ENCODE measurements at regions not wholly inside any gene's neighbourhood (a gene's known extent, or its start where the extent isn't known, plus 50 kb on each side); places are given as distances from the start of the nearest gene placed in this dataset.

- CTCF ChIA-PET = no interaction called here
- POLR2A ChIA-PET (ENCODE audit: low non-redundant PET) = no interaction called here
- no peak for TF ChIP-seq CTCF (conservative IDR thresholded peaks at IDR 0.05; ENCODE audit: low read depth)
- DNase-seq (ENCODE audit: low spot score) = no peak
- no peak overlapping the region for H3K27ac ChIP-seq
Observed at GRCh38 chr3:18679238-18679637, 254.1 kb upstream of the SATB1 start.

DNA sequence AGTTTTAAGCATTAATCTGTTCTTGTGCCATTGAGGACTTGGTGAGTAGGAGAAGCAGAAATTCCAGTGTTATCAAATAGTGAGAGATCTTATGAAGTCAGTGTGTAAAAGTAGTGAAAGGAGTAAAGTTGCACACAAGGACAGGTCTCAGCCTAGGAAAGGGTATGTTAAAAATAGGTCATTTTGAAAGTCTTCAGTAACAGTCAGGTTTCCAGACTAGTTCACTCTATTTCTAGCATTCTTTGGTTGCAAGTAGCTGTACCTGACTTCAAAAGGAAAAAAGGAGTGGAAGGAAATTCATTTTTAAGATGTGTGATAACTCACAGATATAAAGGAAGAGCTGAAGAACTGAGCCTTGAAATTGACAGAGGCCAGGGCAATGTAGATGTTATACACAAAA is 250.1 kb upstream of the SATB1 start:
- ChIA-PET CTCF (no interaction called here), POLR2A (ENCODE audit: low non-redundant PET) (no interaction called here)

DNA sequence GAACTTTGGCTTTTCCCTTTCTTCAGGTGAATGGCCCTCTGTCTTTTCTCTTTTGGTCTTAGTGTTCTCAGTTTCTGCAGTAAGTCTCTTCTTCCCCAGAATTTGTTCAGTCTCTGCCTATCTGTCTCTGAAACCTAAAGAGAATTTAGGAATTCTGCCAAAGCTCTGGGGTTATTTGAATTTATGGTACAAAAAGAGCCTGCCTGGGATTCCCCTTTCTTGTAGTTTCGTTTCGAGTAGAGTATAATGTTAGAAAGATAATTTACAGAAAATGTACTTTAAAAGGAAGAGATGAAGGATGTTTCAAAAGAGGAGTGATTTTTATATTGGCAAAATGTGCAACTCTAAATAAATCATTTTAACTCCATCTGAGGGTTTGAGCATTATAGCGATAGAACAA is 247.4 kb upstream of the SATB1 start:
- POLR2A ChIA-PET (ENCODE audit: low non-redundant PET) = no interaction called here
- TF ChIP-seq CTCF (conservative IDR thresholded peaks at IDR 0.05; ENCODE audit: low read depth) = no peak
- H3K27ac ChIP-seq = no peak overlapping the region
- no peak for DNase-seq (ENCODE audit: low spot score)
- CTCF ChIA-PET = no interaction called here

More for the DNA sequence above, 250.1 kb upstream of the SATB1 start:
- no peak overlapping the region for H3K27ac ChIP-seq
- no peak for TF ChIP-seq CTCF (conservative IDR thresholded peaks at IDR 0.05; ENCODE audit: low read depth)
- DNase-seq (ENCODE audit: low spot score) = no peak

GRCh38 chr3:18670759-18671158 is 245.6 kb upstream of the SATB1 start:
- no peak for TF ChIP-seq CTCF (conservative IDR thresholded peaks at IDR 0.05; ENCODE audit: low read depth)
- no peak for DNase-seq (ENCODE audit: low spot score)
- no peak overlapping the region for H3K27ac ChIP-seq
- ChIA-PET CTCF (no interaction called here), POLR2A (ENCODE audit: low non-redundant PET) (no interaction called here)

- POLR2A ChIA-PET (ENCODE audit: low non-redundant PET) = no interaction called here
- no peak for DNase-seq (ENCODE audit: low spot score)
- CTCF ChIA-PET = no interaction called here
- TF ChIP-seq CTCF (conservative IDR thresholded peaks at IDR 0.05; ENCODE audit: low read depth) = no peak
- H3K27ac ChIP-seq = no peak overlapping the region
Observed at GRCh38 chr3:18669374-18669773, 244.2 kb upstream of the SATB1 start.

GRCh38 chr3:18667552-18667951 is 242.4 kb upstream of the SATB1 start:
- CTCF ChIA-PET = interaction anchor here (0.7 kb wide), 1 partner anchor 784 kb away, joined by 4 read pairs; no protein-coding TSS in a partner anchor
- no peak for TF ChIP-seq CTCF (conservative IDR thresholded peaks at IDR 0.05; ENCODE audit: low read depth)
- POLR2A ChIA-PET (ENCODE audit: low non-redundant PET) = no interaction called here
- no peak for DNase-seq (ENCODE audit: low spot score)
- no peak overlapping the region for H3K27ac ChIP-seq

- H3K27ac ChIP-seq = no peak overlapping the region
- ChIA-PET CTCF (no interaction called here), POLR2A (ENCODE audit: low non-redundant PET) (no interaction called here)
- TF ChIP-seq CTCF (conservative IDR thresholded peaks at IDR 0.05; ENCODE audit: low read depth) = no peak
- no peak for DNase-seq (ENCODE audit: low spot score)
Observed at GRCh38 chr3:18666655-18667054, 241.5 kb upstream of the SATB1 start.

Data from RWPE1 (cell line).